ENCODE measurements at regions not wholly inside any gene's neighbourhood (a gene's known extent, or its start where the extent isn't known, plus 50 kb on each side); places are given as distances from the start of the nearest gene placed in this dataset.

- Histone ChIP-seq H3K27ac (ENCODE audit: low read depth, low read length) (peak overlapping the region; percentile 45), H3K27me3 (ENCODE audit: control insufficient read depth in 3 of 3, insufficient read depth in 3 of 3, low read length in 3 of 3) (no peaks in the 10 kb centered on the region), H3K9me3 (ENCODE audit: control insufficient read depth in 3 of 3, low read length in 3 of 3) (no peaks in the 10 kb centered on the region), H3K4me1 (ENCODE audit: control insufficient read depth in 3 of 3, insufficient read depth in 3 of 3, low read length in 3 of 3) (peaks cover 0 to 11% (median 0%) of the 10 kb centered on the region in 3 donors), H3K36me3 (ENCODE audit: control insufficient read depth in 3 of 3, insufficient read depth in 3 of 3, low read length in 3 of 3) (no peaks in the 10 kb centered on the region), H3K4me3 (ENCODE audit: low read length in 3 of 3) (no peak overlapping the region), H3K9ac (ENCODE audit: low read depth in 1 of 3, low read length in 3 of 3) (no peak overlapping the region)
Measured at GRCh38 chr6:11918739-11919605, 93.1 kb upstream of the HIVEP1 start.

- H3K27me3 ChIP-seq (ENCODE audit: control insufficient read depth in 3 of 3, insufficient read depth in 3 of 3, low read length in 3 of 3) = no peaks in the 10 kb centered on the region
- no peaks in the 10 kb centered on the region for H3K9me3 ChIP-seq (ENCODE audit: control insufficient read depth in 3 of 3, low read length in 3 of 3)
- peaks cover 0 to 11% (median 0%) of the 10 kb centered on the region in 3 donors for H3K4me1 ChIP-seq (ENCODE audit: control insufficient read depth in 3 of 3, insufficient read depth in 3 of 3, low read length in 3 of 3)
- no peak overlapping the region for H3K27ac ChIP-seq (ENCODE audit: low read depth, low read length)
- H3K4me3 ChIP-seq (ENCODE audit: low read length in 3 of 3) = no peak overlapping the region
- no peaks in the 10 kb centered on the region for H3K36me3 ChIP-seq (ENCODE audit: control insufficient read depth in 3 of 3, insufficient read depth in 3 of 3, low read length in 3 of 3)
- no peak overlapping the region for H3K9ac ChIP-seq (ENCODE audit: low read depth in 1 of 3, low read length in 3 of 3)
Measured at GRCh38 chr6:11917951-11918738, 94.0 kb upstream of the HIVEP1 start.

DNA sequence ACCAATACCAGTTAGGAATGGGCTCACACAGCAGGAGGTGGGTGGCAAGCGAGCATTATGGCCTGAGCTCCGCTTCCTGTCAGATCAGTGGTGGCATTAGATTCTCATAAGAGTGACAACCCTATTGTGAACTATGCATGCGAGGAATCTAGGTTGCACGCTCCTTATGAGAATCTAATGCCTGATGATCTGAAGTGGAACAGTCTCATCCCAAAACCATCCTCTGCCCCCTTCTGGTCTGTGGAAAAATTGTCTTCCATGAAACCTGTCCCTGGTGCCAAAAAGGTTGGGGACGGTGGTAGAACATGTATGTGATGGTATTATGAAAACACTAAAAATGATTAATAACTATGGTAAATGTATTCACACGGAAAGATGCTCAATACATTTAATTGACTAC lies 99.7 kb upstream of the HIVEP1 start:
- Histone ChIP-seq H3K9me3 (ENCODE audit: control insufficient read depth in 3 of 3, low read length in 3 of 3) (no peaks in the 10 kb centered on the region), H3K4me3 (ENCODE audit: low read length in 3 of 3) (no peak overlapping the region), H3K27ac (ENCODE audit: low read depth, low read length) (no peak overlapping the region), H3K9ac (ENCODE audit: low read depth in 1 of 3, low read length in 3 of 3) (no peak overlapping the region), H3K36me3 (ENCODE audit: control insufficient read depth in 3 of 3, insufficient read depth in 3 of 3, low read length in 3 of 3) (no peaks in the 10 kb centered on the region), H3K27me3 (ENCODE audit: control insufficient read depth in 3 of 3, insufficient read depth in 3 of 3, low read length in 3 of 3) (no peaks in the 10 kb centered on the region), H3K4me1 (ENCODE audit: control insufficient read depth in 3 of 3, insufficient read depth in 3 of 3, low read length in 3 of 3) (no peaks in the 10 kb centered on the region)

GRCh38 chr6:11911538-11911937 lies 100.6 kb upstream of the HIVEP1 start:
- no peak overlapping the region for H3K4me3 ChIP-seq (ENCODE audit: low read length in 3 of 3)
- no peaks in the 10 kb centered on the region for H3K4me1 ChIP-seq (ENCODE audit: control insufficient read depth in 3 of 3, insufficient read depth in 3 of 3, low read length in 3 of 3)
- no peaks in the 10 kb centered on the region for H3K9me3 ChIP-seq (ENCODE audit: control insufficient read depth in 3 of 3, low read length in 3 of 3)
- H3K9ac ChIP-seq (ENCODE audit: low read depth in 1 of 3, low read length in 3 of 3) = no peak overlapping the region
- no peak overlapping the region for H3K27ac ChIP-seq (ENCODE audit: low read depth, low read length)
- no peaks in the 10 kb centered on the region for H3K27me3 ChIP-seq (ENCODE audit: control insufficient read depth in 3 of 3, insufficient read depth in 3 of 3, low read length in 3 of 3)
- H3K36me3 ChIP-seq (ENCODE audit: control insufficient read depth in 3 of 3, insufficient read depth in 3 of 3, low read length in 3 of 3) = no peaks in the 10 kb centered on the region

- no peak overlapping the region for H3K4me3 ChIP-seq (ENCODE audit: low read length in 3 of 3)
- H3K27me3 ChIP-seq (ENCODE audit: control insufficient read depth in 3 of 3, insufficient read depth in 3 of 3, low read length in 3 of 3) = no peaks in the 10 kb centered on the region
- H3K9me3 ChIP-seq (ENCODE audit: control insufficient read depth in 3 of 3, low read length in 3 of 3) = no peaks in the 10 kb centered on the region
- no peaks in the 10 kb centered on the region for H3K4me1 ChIP-seq (ENCODE audit: control insufficient read depth in 3 of 3, insufficient read depth in 3 of 3, low read length in 3 of 3)
- H3K27ac ChIP-seq (ENCODE audit: low read depth, low read length) = no peak overlapping the region
- H3K9ac ChIP-seq (ENCODE audit: low read depth in 1 of 3, low read length in 3 of 3) = no peak overlapping the region
- no peaks in the 10 kb centered on the region for H3K36me3 ChIP-seq (ENCODE audit: control insufficient read depth in 3 of 3, insufficient read depth in 3 of 3, low read length in 3 of 3)
Measured at GRCh38 chr6:11909696-11910132, 102.4 kb upstream of the HIVEP1 start.

DNA sequence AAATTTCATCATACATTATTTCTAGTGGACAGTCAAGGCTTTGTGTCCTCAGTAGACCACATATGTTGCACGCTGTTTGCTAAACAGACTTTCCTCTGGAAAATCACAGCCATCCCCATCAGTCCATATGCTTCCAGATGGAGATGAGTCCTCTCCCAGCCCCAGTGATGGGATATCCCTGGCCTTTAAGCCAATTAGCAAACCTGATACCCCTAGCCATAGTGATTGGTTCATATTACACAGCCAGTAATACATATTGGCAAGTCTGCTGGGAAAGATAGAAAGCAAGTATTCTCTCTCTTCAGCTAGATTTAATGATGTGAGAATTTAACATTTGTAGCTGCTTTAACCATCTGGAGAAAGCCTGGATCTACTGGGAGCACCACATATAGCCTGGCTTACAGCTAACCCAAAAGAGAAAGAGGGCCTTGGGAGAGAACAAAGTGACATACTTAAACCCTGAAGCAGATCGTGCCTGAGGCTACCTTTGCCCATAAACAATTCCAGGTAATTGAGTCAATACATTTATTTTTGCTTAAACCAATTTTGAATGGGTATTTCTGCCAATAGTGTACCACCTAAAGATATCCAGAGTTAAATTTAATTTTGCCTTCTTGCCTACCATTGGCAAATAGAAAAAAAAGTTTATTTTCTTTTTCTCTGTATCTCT lies 103.5 kb upstream of the HIVEP1 start:
- H3K36me3 ChIP-seq (ENCODE audit: control insufficient read depth in 3 of 3, insufficient read depth in 3 of 3, low read length in 3 of 3) = no peaks in the 10 kb centered on the region
- H3K9me3 ChIP-seq (ENCODE audit: control insufficient read depth in 3 of 3, low read length in 3 of 3) = no peaks in the 10 kb centered on the region
- no peak overlapping the region for H3K9ac ChIP-seq (ENCODE audit: low read depth in 1 of 3, low read length in 3 of 3)
- H3K4me1 ChIP-seq (ENCODE audit: control insufficient read depth in 3 of 3, insufficient read depth in 3 of 3, low read length in 3 of 3) = no peaks in the 10 kb centered on the region
- H3K27ac ChIP-seq (ENCODE audit: low read depth, low read length) = no peak overlapping the region
- H3K4me3 ChIP-seq (ENCODE audit: low read length in 3 of 3) = no peak overlapping the region
- H3K27me3 ChIP-seq (ENCODE audit: control insufficient read depth in 3 of 3, insufficient read depth in 3 of 3, low read length in 3 of 3) = no peaks in the 10 kb centered on the region

DNA sequence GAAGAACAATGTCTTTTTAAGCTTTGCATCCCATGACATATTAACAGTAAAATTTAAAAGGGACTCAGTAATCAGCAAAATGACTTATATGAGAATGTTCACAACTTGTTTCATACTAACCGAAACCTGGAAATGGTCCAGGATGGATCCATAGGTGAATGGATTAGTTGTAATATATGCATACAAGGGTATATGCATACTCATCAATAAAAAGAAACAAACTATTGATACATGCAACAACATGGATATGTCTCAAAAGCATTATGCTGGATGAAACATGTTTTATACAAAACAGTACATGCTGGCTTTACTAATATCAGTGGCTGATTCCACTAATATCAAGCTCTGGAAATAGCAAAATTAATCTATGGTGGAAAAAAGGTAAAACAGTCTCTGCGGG lies 108.5 kb upstream of the HIVEP1 start:
- Histone ChIP-seq H3K27ac (ENCODE audit: low read depth, low read length) (no peak overlapping the region), H3K9me3 (ENCODE audit: control insufficient read depth in 3 of 3, low read length in 3 of 3) (no peaks in the 10 kb centered on the region), H3K27me3 (ENCODE audit: control insufficient read depth in 3 of 3, insufficient read depth in 3 of 3, low read length in 3 of 3) (no peaks in the 10 kb centered on the region), H3K4me1 (ENCODE audit: control insufficient read depth in 3 of 3, insufficient read depth in 3 of 3, low read length in 3 of 3) (no peaks in the 10 kb centered on the region), H3K9ac (ENCODE audit: low read depth in 1 of 3, low read length in 3 of 3) (no peak overlapping the region), H3K4me3 (ENCODE audit: low read length in 3 of 3) (no peak overlapping the region), H3K36me3 (ENCODE audit: control insufficient read depth in 3 of 3, insufficient read depth in 3 of 3, low read length in 3 of 3) (no peaks in the 10 kb centered on the region)

DNA sequence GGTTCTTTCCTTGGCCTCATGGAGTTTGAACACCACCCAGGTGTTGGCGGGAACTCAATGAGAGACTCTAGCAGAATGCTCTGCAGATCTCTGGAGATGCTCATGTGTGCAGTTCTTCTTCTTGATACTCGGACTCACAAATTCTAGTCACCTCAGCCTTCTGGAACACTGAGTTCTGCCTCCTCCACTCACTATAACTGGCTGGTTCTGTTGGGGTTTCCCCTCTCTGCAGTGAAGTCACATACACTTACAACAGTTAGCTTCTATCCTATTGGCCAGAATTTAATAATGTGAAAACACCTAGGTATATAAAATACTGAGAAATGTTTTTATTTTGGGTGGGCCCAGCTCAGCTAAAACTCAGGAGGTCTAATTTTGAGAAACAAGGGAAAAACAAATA lies 109.6 kb upstream of the HIVEP1 start:
- Histone ChIP-seq H3K27me3 (ENCODE audit: control insufficient read depth in 3 of 3, insufficient read depth in 3 of 3, low read length in 3 of 3) (no peaks in the 10 kb centered on the region), H3K27ac (ENCODE audit: low read depth, low read length) (no peak overlapping the region), H3K36me3 (ENCODE audit: control insufficient read depth in 3 of 3, insufficient read depth in 3 of 3, low read length in 3 of 3) (no peaks in the 10 kb centered on the region), H3K4me3 (ENCODE audit: low read length in 3 of 3) (no peak overlapping the region), H3K9me3 (ENCODE audit: control insufficient read depth in 3 of 3, low read length in 3 of 3) (no peaks in the 10 kb centered on the region), H3K9ac (ENCODE audit: low read depth in 1 of 3, low read length in 3 of 3) (no peak overlapping the region), H3K4me1 (ENCODE audit: control insufficient read depth in 3 of 3, insufficient read depth in 3 of 3, low read length in 3 of 3) (no peaks in the 10 kb centered on the region)

- no peaks in the 10 kb centered on the region for H3K27me3 ChIP-seq (ENCODE audit: control insufficient read depth in 3 of 3, insufficient read depth in 3 of 3, low read length in 3 of 3)
- H3K4me3 ChIP-seq (ENCODE audit: low read length in 3 of 3) = no peak overlapping the region
- H3K4me1 ChIP-seq (ENCODE audit: control insufficient read depth in 3 of 3, insufficient read depth in 3 of 3, low read length in 3 of 3) = no peaks in the 10 kb centered on the region
- no peaks in the 10 kb centered on the region for H3K36me3 ChIP-seq (ENCODE audit: control insufficient read depth in 3 of 3, insufficient read depth in 3 of 3, low read length in 3 of 3)
- no peak overlapping the region for H3K27ac ChIP-seq (ENCODE audit: low read depth, low read length)
- H3K9me3 ChIP-seq (ENCODE audit: control insufficient read depth in 3 of 3, low read length in 3 of 3) = no peaks in the 10 kb centered on the region
- H3K9ac ChIP-seq (ENCODE audit: low read depth in 1 of 3, low read length in 3 of 3) = no peak overlapping the region
Measured at GRCh38 chr6:11900662-11901598, 111.2 kb upstream of the HIVEP1 start.

All from skeletal muscle tissue (tissue), 3 donors.